A549 (cell line): ENCODE measurements at regions not wholly inside any gene's neighbourhood (a gene's known extent, or its start where the extent isn't known, plus 50 kb on each side); places are given as distances from the start of the nearest gene placed in this dataset.

Experiments
- BHLHE40 ChIP-seq: IDR thresholded peaks from 2 replicates; pipeline ENCODE4 v1.6.1; 2012; ENCODE audit warnings: low read depth, low read length, inconsistent platforms
- TF ChIP-seq, protein P1 (sequence below): fragments of >200 bp; sonication (Bioruptor Twin); formaldehyde crosslinking; IDR thresholded peaks from 3 replicates; pipeline ENCODE4 v1.5.1; 2016
- TF ChIP-seq, protein P2 (sequence below): fragments of 450-650 bp; IDR thresholded peaks from 2 replicates; pipeline ENCODE4 v1.6.1; 2014; ENCODE audit warnings: antibody characterized with exemption
- TF ChIP-seq, protein P3 (sequence below): IDR thresholded peaks from 2 replicates; pipeline ENCODE4 v1.6.1; 2012

DNA sequence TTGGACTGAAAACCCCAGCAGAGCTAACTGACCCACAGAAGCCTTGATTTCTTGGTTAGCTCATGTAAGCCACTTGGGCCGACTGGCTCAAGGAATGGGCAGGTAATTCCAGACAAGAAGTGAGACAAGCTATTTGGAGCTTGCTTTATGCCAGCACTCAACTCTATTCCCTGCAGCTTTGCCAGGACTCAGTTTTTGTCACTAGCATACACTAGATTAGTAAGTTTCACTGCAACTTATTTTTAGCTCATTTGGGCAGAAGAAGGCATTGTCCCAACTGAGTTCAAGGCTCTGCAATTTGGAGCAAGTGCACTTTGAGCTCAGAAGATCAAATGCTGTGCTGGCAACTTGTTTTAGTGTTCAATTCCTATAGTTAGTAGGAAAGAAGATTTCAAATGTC, 116.1 kb downstream of the SLC4A3 start:
- TF ChIP-seq BHLHE40: no peak
- TF ChIP-seq, protein P1, sequence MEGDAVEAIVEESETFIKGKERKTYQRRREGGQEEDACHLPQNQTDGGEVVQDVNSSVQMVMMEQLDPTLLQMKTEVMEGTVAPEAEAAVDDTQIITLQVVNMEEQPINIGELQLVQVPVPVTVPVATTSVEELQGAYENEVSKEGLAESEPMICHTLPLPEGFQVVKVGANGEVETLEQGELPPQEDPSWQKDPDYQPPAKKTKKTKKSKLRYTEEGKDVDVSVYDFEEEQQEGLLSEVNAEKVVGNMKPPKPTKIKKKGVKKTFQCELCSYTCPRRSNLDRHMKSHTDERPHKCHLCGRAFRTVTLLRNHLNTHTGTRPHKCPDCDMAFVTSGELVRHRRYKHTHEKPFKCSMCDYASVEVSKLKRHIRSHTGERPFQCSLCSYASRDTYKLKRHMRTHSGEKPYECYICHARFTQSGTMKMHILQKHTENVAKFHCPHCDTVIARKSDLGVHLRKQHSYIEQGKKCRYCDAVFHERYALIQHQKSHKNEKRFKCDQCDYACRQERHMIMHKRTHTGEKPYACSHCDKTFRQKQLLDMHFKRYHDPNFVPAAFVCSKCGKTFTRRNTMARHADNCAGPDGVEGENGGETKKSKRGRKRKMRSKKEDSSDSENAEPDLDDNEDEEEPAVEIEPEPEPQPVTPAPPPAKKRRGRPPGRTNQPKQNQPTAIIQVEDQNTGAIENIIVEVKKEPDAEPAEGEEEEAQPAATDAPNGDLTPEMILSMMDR: no peak
- TF ChIP-seq, protein P2, sequence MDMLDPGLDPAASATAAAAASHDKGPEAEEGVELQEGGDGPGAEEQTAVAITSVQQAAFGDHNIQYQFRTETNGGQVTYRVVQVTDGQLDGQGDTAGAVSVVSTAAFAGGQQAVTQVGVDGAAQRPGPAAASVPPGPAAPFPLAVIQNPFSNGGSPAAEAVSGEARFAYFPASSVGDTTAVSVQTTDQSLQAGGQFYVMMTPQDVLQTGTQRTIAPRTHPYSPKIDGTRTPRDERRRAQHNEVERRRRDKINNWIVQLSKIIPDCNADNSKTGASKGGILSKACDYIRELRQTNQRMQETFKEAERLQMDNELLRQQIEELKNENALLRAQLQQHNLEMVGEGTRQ: no peak
- TF ChIP-seq, protein P3, sequence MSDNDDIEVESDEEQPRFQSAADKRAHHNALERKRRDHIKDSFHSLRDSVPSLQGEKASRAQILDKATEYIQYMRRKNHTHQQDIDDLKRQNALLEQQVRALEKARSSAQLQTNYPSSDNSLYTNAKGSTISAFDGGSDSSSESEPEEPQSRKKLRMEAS: no peak
